VCaP (cell line): ENCODE measurements at regions not wholly inside any gene's neighbourhood (a gene's known extent, or its start where the extent isn't known, plus 50 kb on each side); places are given as distances from the start of the nearest gene placed in this dataset.

Source experiments
- H3K27ac ChIP-seq: fragments of 450-650 bp; 2 replicates; pipeline ENCODE4 v1.5.1; 2017
- CTCF ChIP-seq: fragments of 450-650 bp; conservative IDR thresholded peaks from 2 replicates; pipeline ENCODE4 v1.5.1; 2017; ENCODE audit warnings: mild to moderate bottlenecking, moderate library complexity

GRCh38 chr10:88179831-88180230 lies 316.4 kb downstream of the PTEN start:
- no peak overlapping the region for H3K27ac ChIP-seq
- no peak for TF ChIP-seq CTCF

- TF ChIP-seq CTCF, result no peak
- no peak overlapping the region for H3K27ac ChIP-seq
These were observed 318.6 kb downstream of the PTEN start for GRCh38 chr10:88181902-88182600.

GRCh38 chr10:88182601-88182930 lies 319.1 kb downstream of the PTEN start:
- no peak overlapping the region for H3K27ac ChIP-seq
- no peak for TF ChIP-seq CTCF

- no peak for TF ChIP-seq CTCF
These were observed 321.3 kb downstream of the PTEN start for GRCh38 chr10:88184543-88185297.

GRCh38 chr10:88185830-88186229 lies 322.4 kb downstream of the PTEN start:
- no peak for TF ChIP-seq CTCF
- peak overlapping the region; percentile 32 for H3K27ac ChIP-seq

More at GRCh38 chr10:88184543-88185297, 321.3 kb downstream of the PTEN start:
- H3K27ac ChIP-seq, result no peak overlapping the region; the same call in 1 of the 2 replicates

- no peak for TF ChIP-seq CTCF
- peak overlapping the region; percentile 32; the same call in 1 of the 2 replicates for H3K27ac ChIP-seq
These were observed 322.9 kb downstream of the PTEN start for GRCh38 chr10:88186335-88186734.

- no peak for TF ChIP-seq CTCF
- H3K27ac ChIP-seq, result no peak overlapping the region
These were observed 324.0 kb downstream of the PTEN start for GRCh38 chr10:88187472-88187871.
